IMR-90 (cell line): ENCODE measurements at regions not wholly inside any gene's neighbourhood (a gene's known extent, or its start where the extent isn't known, plus 50 kb on each side); places are given as distances from the start of the nearest gene placed in this dataset.

ENCODE experiments used
- ATAC-seq: fragments of 200-7000 bp; cut with Tn5 transposase; 2 replicates; pipeline ENCODE4 v1.9.1; 2020; ENCODE audit warnings: low read depth, mild to moderate bottlenecking, moderate library complexity
- BruUV-seq: library from RNA; stranded (reverse); fragments of 400-500 nt; replicated peaks from 2 replicates; lab custom pipeline; 2021; lab: Mats Ljungman, UMichigan
- CTCF ChIA-PET: fragments of 300-600 bp; formaldehyde crosslinking; extraction: SDS; loops from one replicate; lab custom pipeline; 2021; ENCODE audit warnings: antibody characterized with exemption; lab: Yijun Ruan, JAX
- POLR2A ChIA-PET: fragments of 300-600 bp; sonication (Branson Sonifier 250); formaldehyde crosslinking; loops from one replicate; lab custom pipeline; 2022; ENCODE audit warnings: antibody characterized with exemption; ENCODE audit not compliant: unreplicated experiment; lab: Charles Lee
- DNase-seq: peaks from one replicate; pipeline ENCODE4 v3.0.0; 2013
- H2AFZ ChIP-seq: replicated peaks from 2 replicates; pipeline ENCODE3; 2013; ENCODE audit warnings: low read length, mild to moderate bottlenecking; ENCODE audit not compliant: poor library complexity
- H2AK5ac ChIP-seq: 2 replicates; pipeline ENCODE4 v1.6.1; 2013; ENCODE audit warnings: low read depth, low read length, inconsistent platforms
- H2AK9ac ChIP-seq: replicated peaks from 2 replicates; pipeline ENCODE3; 2013; ENCODE audit warnings: mild to moderate bottlenecking, low read depth, low read length, moderate library complexity; ENCODE audit not compliant: poor library complexity
- H2BK120ac ChIP-seq: 2 replicates; pipeline ENCODE4 v1.6.1; 2013; ENCODE audit warnings: low read depth, low read length, inconsistent platforms
- H2BK15ac ChIP-seq: 3 replicates; pipeline ENCODE4 v1.6.1; 2013; ENCODE audit warnings: low read depth, low read length, inconsistent platforms
- H2BK20ac ChIP-seq: 2 replicates; pipeline ENCODE4 v1.6.1; 2013; ENCODE audit warnings: low read depth, mild to moderate bottlenecking, inconsistent platforms, low read length, moderate library complexity
- H2BK5ac ChIP-seq: 2 replicates; pipeline ENCODE4 v1.6.1; 2013; ENCODE audit warnings: mild to moderate bottlenecking, low read depth, low read length, inconsistent platforms; ENCODE audit not compliant: poor library complexity, severe bottlenecking
- H3K14ac ChIP-seq: replicated peaks from 2 replicates; pipeline ENCODE4 v1.6.1; 2013; ENCODE audit warnings: low read depth, low read length, inconsistent platforms
- H3K18ac ChIP-seq: 2 replicates; pipeline ENCODE4 v1.6.1; 2013; ENCODE audit warnings: low read depth, low read length, control low read depth
- H3K23ac ChIP-seq: 2 replicates; pipeline ENCODE4 v1.6.1; 2013; ENCODE audit warnings: low read depth, low read length, inconsistent platforms
- H3K27ac ChIP-seq: 2 replicates; pipeline ENCODE4 v1.5.1; 2013; ENCODE audit warnings: mild to moderate bottlenecking, control low read depth, low read length; ENCODE audit not compliant: insufficient read depth
- H3K27me3 ChIP-seq: 2 replicates; pipeline ENCODE4 v1.6.1; 2013; ENCODE audit warnings: low read length; ENCODE audit not compliant: control insufficient read depth, insufficient read depth
- H3K36me3 ChIP-seq: 2 replicates; pipeline ENCODE4 v1.6.1; 2013; ENCODE audit warnings: low read length, mixed read lengths; ENCODE audit not compliant: control insufficient read depth, insufficient read depth
- H3K4ac ChIP-seq: 2 replicates; pipeline ENCODE4 v1.6.1; 2013; ENCODE audit warnings: low read depth, low read length, inconsistent platforms
- H3K4me1 ChIP-seq: 2 replicates; pipeline ENCODE4 v1.6.1; 2013; ENCODE audit warnings: low read length, mixed read lengths; ENCODE audit not compliant: control insufficient read depth, insufficient read depth
- H3K4me2 ChIP-seq: 2 replicates; pipeline ENCODE4 v1.6.1; 2013; ENCODE audit warnings: low read depth, mild to moderate bottlenecking, control low read depth, low read length, moderate library complexity
- H3K4me3 ChIP-seq: 2 replicates; pipeline ENCODE4 v1.5.1; 2013; ENCODE audit warnings: low read depth, mild to moderate bottlenecking, control low read depth, low read length, moderate library complexity; ENCODE audit not compliant: insufficient read depth
- H3K56ac ChIP-seq: 2 replicates; pipeline ENCODE4 v1.6.1; 2013; ENCODE audit warnings: low read length, inconsistent platforms; ENCODE audit not compliant: insufficient read depth; ENCODE audit errors: extremely low read depth
- H3K79me1 ChIP-seq, 2 experiments: 2 replicates each; pipeline ENCODE4 v1.6.1; 2013; ENCODE audit warnings: low read length in 2 of 2, inconsistent platforms in 1 of 2, low read depth in 1 of 2
- H3K9ac ChIP-seq: 2 replicates; pipeline ENCODE4 v1.6.1; 2013; ENCODE audit warnings: low read depth, low read length, control low read depth
- H3K9me1 ChIP-seq: 2 replicates; pipeline ENCODE4 v1.6.1; 2013; ENCODE audit warnings: low read length, inconsistent platforms; ENCODE audit not compliant: insufficient read depth
- H3K9me3 ChIP-seq: 2 replicates; pipeline ENCODE4 v1.6.1; 2013; ENCODE audit warnings: low read length; ENCODE audit not compliant: control insufficient read depth, insufficient read depth
- H4K20me1 ChIP-seq: 2 replicates; pipeline ENCODE4 v1.6.1; 2013; ENCODE audit warnings: low read length, inconsistent platforms; ENCODE audit not compliant: insufficient read depth
- H4K5ac ChIP-seq: 2 replicates; pipeline ENCODE4 v1.6.1; 2013; ENCODE audit warnings: mild to moderate bottlenecking, low read depth, low read length, control low read depth
- H4K8ac ChIP-seq, 2 experiments: 2 replicates each; pipeline ENCODE4 v1.6.1; 2013; ENCODE audit warnings: low read depth in 2 of 2, low read length in 2 of 2, control low read depth in 1 of 2, inconsistent platforms in 1 of 2
- H4K91ac ChIP-seq: 2 replicates; pipeline ENCODE4 v1.6.1; 2013; ENCODE audit warnings: low read depth, low read length, inconsistent platforms; ENCODE audit not compliant: insufficient read depth
- FOS ChIP-seq: fragments of 150-350 bp; IDR thresholded peaks from 2 replicates; pipeline ENCODE4 v1.6.1; 2016; ENCODE audit warnings: low read depth, low read length
- MAFK ChIP-seq: IDR thresholded peaks from 2 replicates; pipeline ENCODE4 v1.6.1; 2012; ENCODE audit warnings: low read depth, low read length, improper control_type of control experiment
- NFE2L2 ChIP-seq: fragments of 150-350 bp; IDR thresholded peaks from 2 replicates; pipeline ENCODE4 v1.6.1; 2016; ENCODE audit warnings: low read depth, mild to moderate bottlenecking, low read length
- USF2 ChIP-seq: fragments of 150-350 bp; IDR thresholded peaks from 2 replicates; pipeline ENCODE4 v1.6.1; 2017; ENCODE audit warnings: mild to moderate bottlenecking, antibody characterized with exemption, low read length, low read depth
- WGBS, 2 experiments: methylation state at CpG; one replicate each; pipeline versions ENCODE4 v1.1.5 to v1.1.7; 2013; ENCODE audit warnings: missing lambda C conversion rate in 2 of 2; ENCODE audit not compliant: insufficient read length in 1 of 2; ENCODE audit errors: extremely low coverage in 2 of 2; 5-methylcytosine and 5-hydroxymethylcytosine counted together
- dilution Hi-C: fragments of 300-500 bp; cut with HindIII; formaldehyde crosslinking; loops from one replicate; pipeline ENCODE4 v1.14.3; 2018; ENCODE audit warnings: low sequenced_read_pairs; ENCODE audit not compliant: unreplicated experiment
- in situ Hi-C: fragments of 300-500 bp; cut with MboI; formaldehyde crosslinking; loops from 3 replicates; pipeline ENCODE4 v1.14.3; 2019; ENCODE audit warnings: low sequenced_read_pairs, inconsistent platforms, mixed read lengths
- intact Hi-C: fragments of 100-400 bp; cut with micrococcal nuclease; formaldehyde crosslinking; loops from 2 replicates; pipeline ENCODE4 v1.10.0; 2022

GRCh38 chr14:53516261-53516774, 363.2 kb upstream of the DDHD1 start:
- DNase-seq (peak; percentile 96), ATAC-seq (peak; percentile 82)
- H4K5ac ChIP-seq, result peak overlapping the region; percentile 100
- H3K23ac ChIP-seq, result no peak overlapping the region; the same call in 1 of the 2 replicates
- H3K9ac ChIP-seq, result peak overlapping the region; percentile 55; the same call in 1 of the 2 replicates
- WGBS, 2 experiments, result no CpG with 5 or more reads among the region's 2 CpGs
- no peaks in the 10 kb centered on the region for H3K9me3 ChIP-seq
- ChIA-PET CTCF (interaction anchor here (0.8 kb wide), 1 partner anchor 659 kb away, joined by 3 read pairs; no protein-coding TSS in a partner anchor), POLR2A (no interaction called here)
- peak overlapping the region; percentile 90 for H2BK20ac ChIP-seq
- peaks cover 15% of the 10 kb centered on the region for H3K9me1 ChIP-seq
- H2AK5ac ChIP-seq, result peak overlapping the region; percentile 67; the same call in 1 of the 2 replicates
- intact Hi-C loops (no loop called here), dilution Hi-C loops (no loop called here), in situ Hi-C loops (no loop called here)
- no TSS peak for BruUV-seq
- TF ChIP-seq MAFK, result peak; percentile 30
- peak; percentile 24; the same call in 1 of the 2 replicates for TF ChIP-seq FOS
- no peak for TF ChIP-seq NFE2L2
- TF ChIP-seq USF2, result no peak
- H3K4me1 ChIP-seq, result peaks cover 31% of the 10 kb centered on the region
- peak overlapping the region; percentile 74; the same call in 2 of the 3 replicates for H2BK15ac ChIP-seq
- no peaks in the 10 kb centered on the region for H3K27me3 ChIP-seq
- H3K18ac ChIP-seq, result peak overlapping the region; percentile 99
- H4K20me1 ChIP-seq, result no peaks in the 10 kb centered on the region
- peak overlapping the region; percentile 92 for H3K27ac ChIP-seq
- no peak overlapping the region for H2AK9ac ChIP-seq
- no peaks in the 10 kb centered on the region for H3K79me1 ChIP-seq
- H3K4ac ChIP-seq, result peak overlapping the region; percentile 92
- H2BK5ac ChIP-seq, result peak overlapping the region; percentile 98
- H3K36me3 ChIP-seq, result no peaks in the 10 kb centered on the region
- H2AFZ ChIP-seq, result no peak overlapping the region
- H3K14ac ChIP-seq, result peak overlapping the region; percentile 77; the same call in 1 of the 2 replicates
- H3K56ac ChIP-seq, result peak overlapping the region; percentile 65; the same call in 1 of the 2 replicates
- peak overlapping the region; percentile 96 for H2BK120ac ChIP-seq
- peak overlapping the region; percentile 40 to 86; a peak in 3 of 4 replicates for H4K8ac ChIP-seq
- H3K4me3 ChIP-seq, result no peak overlapping the region
- peak overlapping the region; percentile 91 for H4K91ac ChIP-seq
- H3K4me2 ChIP-seq, result peak overlapping the region; percentile 72; the same call in 1 of the 2 replicates
